Fibroblast of mammary gland (primary cell): ENCODE measurements at regions not wholly inside any gene's neighbourhood (a gene's known extent, or its start where the extent isn't known, plus 50 kb on each side); places are given as distances from the start of the nearest gene placed in this dataset.

Experiments
- DNase-seq: peaks from one replicate; pipeline ENCODE4 v3.0.0-alpha.2; 2010; ENCODE audit warnings: low read depth
- H3K4me3 ChIP-seq: 2 replicates; pipeline ENCODE4 v1.5.1; 2011; ENCODE audit warnings: low read depth, mild to moderate bottlenecking, low read length, moderate library complexity; ENCODE audit not compliant: control insufficient read depth
- TF ChIP-seq, protein P1 (sequence below): conservative IDR thresholded peaks from 2 replicates; pipeline ENCODE4 v1.5.1; 2011; ENCODE audit warnings: low read depth, low read length, inconsistent platforms; ENCODE audit not compliant: control insufficient read depth, insufficient read depth

- DNase-seq, result no peak
- no peak overlapping the region for H3K4me3 ChIP-seq
- TF ChIP-seq, protein P1, sequence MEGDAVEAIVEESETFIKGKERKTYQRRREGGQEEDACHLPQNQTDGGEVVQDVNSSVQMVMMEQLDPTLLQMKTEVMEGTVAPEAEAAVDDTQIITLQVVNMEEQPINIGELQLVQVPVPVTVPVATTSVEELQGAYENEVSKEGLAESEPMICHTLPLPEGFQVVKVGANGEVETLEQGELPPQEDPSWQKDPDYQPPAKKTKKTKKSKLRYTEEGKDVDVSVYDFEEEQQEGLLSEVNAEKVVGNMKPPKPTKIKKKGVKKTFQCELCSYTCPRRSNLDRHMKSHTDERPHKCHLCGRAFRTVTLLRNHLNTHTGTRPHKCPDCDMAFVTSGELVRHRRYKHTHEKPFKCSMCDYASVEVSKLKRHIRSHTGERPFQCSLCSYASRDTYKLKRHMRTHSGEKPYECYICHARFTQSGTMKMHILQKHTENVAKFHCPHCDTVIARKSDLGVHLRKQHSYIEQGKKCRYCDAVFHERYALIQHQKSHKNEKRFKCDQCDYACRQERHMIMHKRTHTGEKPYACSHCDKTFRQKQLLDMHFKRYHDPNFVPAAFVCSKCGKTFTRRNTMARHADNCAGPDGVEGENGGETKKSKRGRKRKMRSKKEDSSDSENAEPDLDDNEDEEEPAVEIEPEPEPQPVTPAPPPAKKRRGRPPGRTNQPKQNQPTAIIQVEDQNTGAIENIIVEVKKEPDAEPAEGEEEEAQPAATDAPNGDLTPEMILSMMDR, result no peak
These were observed 254.2 kb upstream of the HSF2 start for GRCh38 chr6:122145246-122145645.

- TF ChIP-seq, protein P1, result no peak
- no peak for DNase-seq
- H3K4me3 ChIP-seq, result no peak overlapping the region
These were observed 253.7 kb upstream of the HSF2 start for GRCh38 chr6:122145741-122146240.

DNA sequence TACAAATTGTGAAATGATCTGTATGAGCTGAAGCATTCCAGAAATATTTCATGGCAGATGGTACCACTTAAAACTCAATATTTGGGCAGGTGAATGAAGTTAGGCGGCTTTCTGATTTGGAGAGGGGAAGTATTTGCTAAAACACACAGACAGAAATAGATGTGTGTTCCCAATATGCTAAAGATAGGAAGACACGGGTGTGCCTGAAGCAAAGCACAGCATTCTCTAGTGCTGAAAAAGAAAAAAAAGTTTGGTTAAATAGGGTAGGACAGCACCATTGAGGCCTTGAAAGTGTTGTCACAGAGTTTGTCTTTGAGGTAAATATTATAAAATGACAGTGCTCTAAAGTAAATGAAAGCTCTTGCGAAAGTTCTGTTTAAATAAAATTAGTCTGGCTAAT lies 252.2 kb upstream of the HSF2 start:
- TF ChIP-seq, protein P1, result no peak
- DNase-seq, result no peak
- H3K4me3 ChIP-seq, result no peak overlapping the region

DNA sequence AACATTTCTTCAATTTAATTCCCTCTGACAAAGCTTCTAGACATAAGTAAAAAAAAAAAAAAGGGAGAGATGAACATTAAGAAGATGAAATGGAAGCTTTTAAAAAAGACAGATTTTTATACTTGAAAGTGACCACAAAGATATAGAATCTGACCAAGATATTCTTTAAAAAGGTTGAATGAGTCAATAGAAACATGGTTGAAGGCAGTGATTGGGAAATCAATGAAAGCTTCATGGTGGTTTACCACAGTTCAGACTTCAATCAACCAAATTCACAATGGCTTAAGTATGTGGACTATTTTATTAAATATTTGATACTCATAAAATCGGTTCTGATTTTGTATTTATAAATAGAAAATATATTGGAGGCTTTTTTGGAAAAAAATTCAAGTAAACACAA lies 248.4 kb upstream of the HSF2 start:
- DNase-seq, result peak; percentile 26
- TF ChIP-seq, protein P1, result no peak
- H3K4me3 ChIP-seq, result no peak overlapping the region

GRCh38 chr6:122151763-122152162 lies 247.7 kb upstream of the HSF2 start:
- H3K4me3 ChIP-seq, result no peak overlapping the region
- no peak for DNase-seq
- TF ChIP-seq, protein P1, result no peak

DNA sequence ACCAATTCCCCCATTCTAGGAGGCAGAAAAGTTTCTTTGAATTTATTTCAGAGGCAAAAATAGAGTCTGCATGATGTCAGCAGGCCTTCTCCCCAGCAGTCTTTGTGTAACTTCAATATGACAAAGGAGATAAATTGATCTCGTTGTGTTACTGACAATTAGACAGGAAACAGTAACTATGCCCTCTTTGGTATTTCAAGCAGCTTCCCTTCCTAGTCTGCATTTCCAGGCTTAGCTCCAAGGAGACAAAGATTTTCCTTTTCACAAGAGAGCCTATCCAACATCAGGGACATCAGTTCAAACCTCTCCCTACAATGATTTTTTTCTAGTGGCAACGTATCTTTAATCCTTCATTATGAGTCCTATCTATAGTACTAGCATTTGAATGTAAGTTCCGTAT lies 245.9 kb upstream of the HSF2 start:
- H3K4me3 ChIP-seq, result no peak overlapping the region
- DNase-seq, result no peak
- TF ChIP-seq, protein P1, result no peak

DNA sequence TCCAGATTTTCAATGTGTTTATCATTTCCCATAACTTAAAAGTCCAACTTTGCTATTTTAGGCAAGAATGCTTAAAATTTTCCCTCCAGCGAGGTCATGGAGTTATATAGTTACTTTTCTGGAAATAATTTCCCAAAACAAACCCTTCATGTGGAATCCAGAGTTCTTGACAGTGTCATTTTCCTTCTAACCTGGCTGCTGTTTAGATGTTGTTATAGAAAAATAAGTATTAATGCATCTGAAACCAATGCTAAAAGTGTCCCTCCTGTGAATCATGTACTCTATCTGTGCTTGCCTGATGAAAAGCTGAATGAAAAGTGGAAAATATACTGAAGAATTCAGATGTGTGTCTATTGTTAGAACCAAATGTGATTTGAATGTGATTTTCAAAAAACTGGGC lies 245.3 kb upstream of the HSF2 start:
- DNase-seq, result no peak
- H3K4me3 ChIP-seq, result no peak overlapping the region
- TF ChIP-seq, protein P1, result no peak
